ENCODE measurements at regions not wholly inside any gene's neighbourhood (a gene's known extent, or its start where the extent isn't known, plus 50 kb on each side); places are given as distances from the start of the nearest gene placed in this dataset.

- Histone ChIP-seq H3K27ac (ENCODE audit: low read depth, low read length, poor library complexity, severe bottlenecking) (no peak overlapping the region), H3K27me3 (replicated peaks; ENCODE audit: insufficient read depth, low read depth, low read length, poor library complexity) (no peaks in the 10 kb centered on the region), H3K9me3 (ENCODE audit: low read depth, low read length, poor library complexity, severe bottlenecking) (no peaks in the 10 kb centered on the region), H3K36me3 (ENCODE audit: insufficient read depth, low read length, poor library complexity, severe bottlenecking) (no peaks in the 10 kb centered on the region), H3K4me3 (ENCODE audit: low read depth, low read length, poor library complexity, severe bottlenecking) (no peak overlapping the region), H3K4me1 (ENCODE audit: insufficient read depth, low read length, poor library complexity, severe bottlenecking) (no peaks in the 10 kb centered on the region)
- no peak for DNase-seq (ENCODE audit: low spot score)
- no TSS peak for BruUV-seq (replicated peaks)
- no peak for TF ChIP-seq CTCF (conservative IDR thresholded peaks at IDR 0.05; ENCODE audit: low read depth, low read length)
- no peak for TF ChIP-seq EZH2 (IDR thresholded peaks at IDR 0.05; ENCODE audit: borderline replicate concordance, low read depth, low read length, poor library complexity, severe bottlenecking)
- intact Hi-C loops (cut with micrococcal nuclease; ENCODE audit: unreplicated experiment): no loop called here
- CTCF ChIA-PET: interaction anchor here (0.7 kb wide), 1 partner anchor 163 kb away, joined by 3 read pairs; no protein-coding TSS in a partner anchor
- POLR2A ChIA-PET (ENCODE audit: low non-redundant PET): no interaction called here
Observed at GRCh38 chr11:69880826-69881445, 61.7 kb upstream of the FGF3 start.

DNA sequence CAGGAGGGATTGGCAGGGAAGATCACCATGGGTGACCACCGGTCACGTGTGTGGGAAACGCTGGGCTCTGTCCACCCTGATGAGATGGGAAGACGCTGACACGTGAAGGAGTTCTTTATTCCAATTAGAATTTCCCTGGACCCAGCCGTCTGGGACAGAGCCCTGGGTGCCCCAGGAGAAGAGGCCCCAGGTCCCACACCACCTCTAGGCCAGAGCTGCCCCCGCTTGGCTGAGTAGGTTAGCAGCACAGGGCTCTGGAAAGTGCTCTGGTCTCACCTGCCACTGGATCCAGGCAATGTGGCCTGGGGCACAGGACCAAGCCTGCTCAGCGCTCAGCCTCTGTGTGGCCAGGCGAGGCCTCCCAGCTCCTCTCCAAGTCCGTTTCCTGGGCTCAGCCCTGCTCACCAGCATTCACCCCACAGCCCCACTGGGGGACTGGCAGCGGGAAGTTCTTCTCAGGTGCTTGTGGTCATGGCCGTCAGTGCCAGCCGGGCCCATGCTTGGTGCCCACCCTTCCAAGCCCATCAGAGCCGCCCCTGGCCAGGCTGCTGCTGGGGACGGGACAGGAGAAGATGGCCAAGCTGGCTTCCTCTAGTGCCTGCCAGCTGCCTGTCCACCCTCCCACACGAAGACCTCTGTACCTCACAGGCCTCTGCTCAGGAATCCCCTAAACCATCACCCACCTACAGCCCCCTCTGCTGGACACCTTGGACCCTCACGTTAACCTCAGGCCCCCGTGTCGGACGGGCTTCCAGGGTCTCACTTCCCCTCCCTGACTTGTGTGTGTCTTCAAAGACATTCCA, 62.5 kb upstream of the FGF3 start:
- H3K27me3 ChIP-seq (replicated peaks; ENCODE audit: insufficient read depth, low read depth, low read length, poor library complexity): no peaks in the 10 kb centered on the region
- H3K4me1 ChIP-seq (ENCODE audit: insufficient read depth, low read length, poor library complexity, severe bottlenecking): no peaks in the 10 kb centered on the region
- no TSS peak for BruUV-seq (replicated peaks)
- DNase-seq (ENCODE audit: low spot score): no peak
- intact Hi-C loops (cut with micrococcal nuclease; ENCODE audit: unreplicated experiment): no loop called here
- H3K4me3 ChIP-seq (ENCODE audit: low read depth, low read length, poor library complexity, severe bottlenecking): no peak overlapping the region
- ChIA-PET CTCF (interaction anchor here (1.1 kb wide), 1 partner anchor 32 kb away, joined by 5 read pairs; no protein-coding TSS in a partner anchor), POLR2A (ENCODE audit: low non-redundant PET) (no interaction called here)
- TF ChIP-seq CTCF (conservative IDR thresholded peaks at IDR 0.05; ENCODE audit: low read depth, low read length) (peak; percentile 44; the same call in 1 of the 2 replicates), EZH2 (IDR thresholded peaks at IDR 0.05; ENCODE audit: borderline replicate concordance, low read depth, low read length, poor library complexity, severe bottlenecking) (no peak)
- H3K9me3 ChIP-seq (ENCODE audit: low read depth, low read length, poor library complexity, severe bottlenecking): no peaks in the 10 kb centered on the region
- H3K36me3 ChIP-seq (ENCODE audit: insufficient read depth, low read length, poor library complexity, severe bottlenecking): no peaks in the 10 kb centered on the region
- H3K27ac ChIP-seq (ENCODE audit: low read depth, low read length, poor library complexity, severe bottlenecking): no peak overlapping the region

DNA sequence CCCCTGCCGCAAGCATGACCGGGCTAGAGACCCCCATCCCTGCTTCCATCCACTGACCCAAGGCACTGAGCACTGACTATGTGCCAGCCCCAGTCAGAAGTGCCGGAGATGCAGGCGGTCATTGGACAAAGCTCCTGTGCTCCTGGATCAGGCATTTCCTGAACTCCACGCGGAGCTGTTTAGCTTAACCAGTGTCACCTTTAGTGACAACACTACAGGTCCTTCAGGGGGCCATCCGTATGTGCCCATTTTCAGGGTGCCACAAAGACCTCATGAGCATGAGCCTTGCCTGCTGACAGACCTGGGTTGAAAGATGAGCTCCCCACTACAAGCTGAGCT, 63.0 kb upstream of the FGF3 start:
- Histone ChIP-seq H3K9me3 (ENCODE audit: low read depth, low read length, poor library complexity, severe bottlenecking) (no peaks in the 10 kb centered on the region), H3K27me3 (replicated peaks; ENCODE audit: insufficient read depth, low read depth, low read length, poor library complexity) (no peaks in the 10 kb centered on the region), H3K4me1 (ENCODE audit: insufficient read depth, low read length, poor library complexity, severe bottlenecking) (no peaks in the 10 kb centered on the region), H3K4me3 (ENCODE audit: low read depth, low read length, poor library complexity, severe bottlenecking) (no peak overlapping the region), H3K36me3 (ENCODE audit: insufficient read depth, low read length, poor library complexity, severe bottlenecking) (no peaks in the 10 kb centered on the region), H3K27ac (ENCODE audit: low read depth, low read length, poor library complexity, severe bottlenecking) (no peak overlapping the region)
- DNase-seq (ENCODE audit: low spot score): no peak
- POLR2A ChIA-PET (ENCODE audit: low non-redundant PET): no interaction called here
- BruUV-seq (replicated peaks): no TSS peak
- intact Hi-C loops (cut with micrococcal nuclease; ENCODE audit: unreplicated experiment): no loop called here
- CTCF ChIA-PET: interaction anchor here (1.1 to 1.7 kb wide), 2 partner anchors 9 to 31 kb away, joined by 3 to 5 read pairs; no protein-coding TSS in a partner anchor
- TF ChIP-seq EZH2 (IDR thresholded peaks at IDR 0.05; ENCODE audit: borderline replicate concordance, low read depth, low read length, poor library complexity, severe bottlenecking) (no peak), CTCF (conservative IDR thresholded peaks at IDR 0.05; ENCODE audit: low read depth, low read length) (no peak)

All from A673 (cell line).